Activated CD8-positive, alpha-beta T cell treated with anti-CD3 and anti-CD28 coated beads for 36 hours (primary cell): ENCODE measurements at regions not wholly inside any gene's neighbourhood (a gene's known extent, or its start where the extent isn't known, plus 50 kb on each side); places are given as distances from the start of the nearest gene placed in this dataset.

Experiments
- ATAC-seq: fragments of 200-7000 bp; cut with Tn5 transposase; one replicate; pipeline ENCODE4 v1.10.0; 2021; ENCODE audit warnings: mild to moderate bottlenecking, moderate library complexity
- CTCF ChIA-PET: fragments of 350-600 bp; sonication (Branson Sonifier 250); formaldehyde crosslinking; loops from one replicate; lab custom pipeline; 2021; ENCODE audit warnings: antibody characterized with exemption; lab: Charles Lee
- POLR2A ChIA-PET: fragments of 350-600 bp; sonication (Branson Sonifier 250); formaldehyde crosslinking; loops from one replicate; lab custom pipeline; 2021; ENCODE audit warnings: antibody characterized with exemption; lab: Charles Lee
- DNase-seq: peaks from one replicate; pipeline ENCODE4 v3.0.0-alpha.2; 2020
- H3K27ac Mint-ChIP-seq: one replicate; pipeline ENCODE4 v1.8.0; 2021; ENCODE audit warnings: mild to moderate bottlenecking, mixed read lengths
- H3K27me3 Mint-ChIP-seq: one replicate; pipeline ENCODE4 v1.8.0; 2021; ENCODE audit warnings: mixed read lengths
- H3K36me3 Mint-ChIP-seq: one replicate; pipeline ENCODE4 v1.8.0; 2021; ENCODE audit warnings: low read depth, mixed read lengths
- H3K4me1 Mint-ChIP-seq: one replicate; pipeline ENCODE4 v1.8.0; 2021; ENCODE audit warnings: low read depth, mixed read lengths
- H3K4me3 Mint-ChIP-seq: one replicate; pipeline ENCODE4 v1.8.0; 2021; ENCODE audit warnings: mild to moderate bottlenecking, moderate library complexity, mixed read lengths
- H3K9me3 Mint-ChIP-seq: one replicate; pipeline ENCODE4 v1.8.0; 2021; ENCODE audit warnings: mixed read lengths
- intact Hi-C: fragments of 100-400 bp; cut with micrococcal nuclease; formaldehyde crosslinking; loops from one replicate; pipeline ENCODE4 v1.10.0; 2022
- TF ChIP-seq, protein P1 (sequence below): fragments of 200-600 bp; IDR thresholded peaks from one replicate; pipeline ENCODE4 v1.8.0; 2022; ENCODE audit warnings: antibody characterized with exemption, mild to moderate bottlenecking

DNA sequence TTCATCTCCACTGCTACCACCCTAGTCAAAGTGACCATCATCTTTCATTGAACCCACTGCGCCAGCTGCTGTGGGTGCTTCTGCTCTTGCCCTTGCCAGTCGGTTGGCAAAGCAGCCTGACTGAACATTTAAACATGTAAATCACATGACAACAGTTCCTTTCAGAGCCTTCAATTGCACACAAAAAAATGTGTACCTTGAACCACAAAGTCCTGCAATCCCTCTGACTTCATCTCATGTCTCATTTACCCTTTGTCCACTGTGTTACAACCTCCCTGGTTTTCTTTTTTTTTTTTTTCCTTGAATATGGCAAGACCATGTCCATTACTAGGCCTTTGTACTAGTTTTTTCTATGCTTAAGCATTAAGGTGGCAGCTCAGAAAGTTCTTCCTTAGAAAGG lies 183.5 kb downstream of the GBA3 start:
- ChIA-PET CTCF (interaction anchor here (2.2 kb wide), 1 partner anchor 21 kb away, joined by 6 read pairs; no protein-coding TSS in a partner anchor), POLR2A (no interaction called here)
- intact Hi-C loops: no loop called here
- H3K4me3 Mint-ChIP-seq: no peak overlapping the region
- peaks cover 1% of the 10 kb centered on the region for H3K9me3 Mint-ChIP-seq
- no peaks in the 10 kb centered on the region for H3K27me3 Mint-ChIP-seq
- DNase-seq (no peak), ATAC-seq (no peak)
- TF ChIP-seq, protein P1, sequence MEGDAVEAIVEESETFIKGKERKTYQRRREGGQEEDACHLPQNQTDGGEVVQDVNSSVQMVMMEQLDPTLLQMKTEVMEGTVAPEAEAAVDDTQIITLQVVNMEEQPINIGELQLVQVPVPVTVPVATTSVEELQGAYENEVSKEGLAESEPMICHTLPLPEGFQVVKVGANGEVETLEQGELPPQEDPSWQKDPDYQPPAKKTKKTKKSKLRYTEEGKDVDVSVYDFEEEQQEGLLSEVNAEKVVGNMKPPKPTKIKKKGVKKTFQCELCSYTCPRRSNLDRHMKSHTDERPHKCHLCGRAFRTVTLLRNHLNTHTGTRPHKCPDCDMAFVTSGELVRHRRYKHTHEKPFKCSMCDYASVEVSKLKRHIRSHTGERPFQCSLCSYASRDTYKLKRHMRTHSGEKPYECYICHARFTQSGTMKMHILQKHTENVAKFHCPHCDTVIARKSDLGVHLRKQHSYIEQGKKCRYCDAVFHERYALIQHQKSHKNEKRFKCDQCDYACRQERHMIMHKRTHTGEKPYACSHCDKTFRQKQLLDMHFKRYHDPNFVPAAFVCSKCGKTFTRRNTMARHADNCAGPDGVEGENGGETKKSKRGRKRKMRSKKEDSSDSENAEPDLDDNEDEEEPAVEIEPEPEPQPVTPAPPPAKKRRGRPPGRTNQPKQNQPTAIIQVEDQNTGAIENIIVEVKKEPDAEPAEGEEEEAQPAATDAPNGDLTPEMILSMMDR: no peak
- no peaks in the 10 kb centered on the region for H3K36me3 Mint-ChIP-seq
- H3K27ac Mint-ChIP-seq: no peak overlapping the region
- H3K4me1 Mint-ChIP-seq: no peaks in the 10 kb centered on the region

- Mint-ChIP-seq H3K36me3 (no peaks in the 10 kb centered on the region), H3K4me1 (no peaks in the 10 kb centered on the region), H3K27ac (no peak overlapping the region), H3K9me3 (peaks cover 1% of the 10 kb centered on the region), H3K4me3 (no peak overlapping the region), H3K27me3 (no peaks in the 10 kb centered on the region)
- intact Hi-C loops: no loop called here
- TF ChIP-seq, protein P1: no peak
- DNase-seq: no peak
- ChIA-PET POLR2A (no interaction called here), CTCF (interaction anchor here (2.2 kb wide), 1 partner anchor 22 kb away, joined by 6 read pairs; no protein-coding TSS in a partner anchor)
- ATAC-seq: no peak
These were observed 183.0 kb downstream of the GBA3 start for GRCh38 chr4:22875587-22876257.

DNA sequence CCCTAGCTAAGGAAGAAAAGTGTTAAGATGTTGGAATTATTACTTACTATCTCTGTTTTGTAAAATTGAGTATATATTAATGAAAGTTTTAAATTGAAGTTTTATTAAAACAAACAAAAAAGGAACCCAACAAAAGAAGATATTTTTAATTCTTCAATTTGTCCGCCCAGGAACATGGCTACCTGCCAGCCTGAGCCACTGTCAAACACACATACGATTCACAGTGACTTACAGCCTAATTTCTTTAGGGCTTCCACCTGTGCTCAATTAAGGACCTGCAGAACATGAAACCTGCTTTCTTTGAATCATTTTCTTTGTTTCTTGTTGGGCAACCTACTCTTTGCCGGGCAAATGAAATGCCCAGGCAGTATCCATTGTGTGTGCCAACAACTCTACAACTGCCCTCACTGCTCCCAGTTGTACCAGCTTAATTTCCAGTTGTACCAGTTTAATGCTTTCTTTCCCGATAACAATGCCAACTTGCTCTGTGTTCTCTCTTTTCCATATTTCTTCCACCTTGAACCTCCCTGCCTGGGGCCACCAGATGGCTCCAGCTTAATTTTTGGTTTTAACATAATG lies 181.7 kb downstream of the GBA3 start:
- Mint-ChIP-seq H3K4me1 (no peaks in the 10 kb centered on the region), H3K27ac (no peak overlapping the region), H3K9me3 (no peaks in the 10 kb centered on the region), H3K4me3 (no peak overlapping the region), H3K27me3 (no peaks in the 10 kb centered on the region), H3K36me3 (no peaks in the 10 kb centered on the region)
- ChIA-PET CTCF (no interaction called here), POLR2A (interaction anchor here (0.6 kb wide), 1 partner anchor 39 kb away, joined by 3 read pairs; no protein-coding TSS in a partner anchor)
- TF ChIP-seq, protein P1: no peak
- intact Hi-C loops: no loop called here
- ATAC-seq (no peak), DNase-seq (no peak)

- TF ChIP-seq, protein P1: no peak
- no peak overlapping the region for H3K27ac Mint-ChIP-seq
- ATAC-seq (no peak), DNase-seq (no peak)
- POLR2A ChIA-PET: interaction anchor here (0.6 kb wide), 1 partner anchor 40 kb away, joined by 3 read pairs; no protein-coding TSS in a partner anchor
- CTCF ChIA-PET: no interaction called here
- no peaks in the 10 kb centered on the region for H3K36me3 Mint-ChIP-seq
- no peaks in the 10 kb centered on the region for H3K9me3 Mint-ChIP-seq
- no peak overlapping the region for H3K4me3 Mint-ChIP-seq
- no peaks in the 10 kb centered on the region for H3K4me1 Mint-ChIP-seq
- H3K27me3 Mint-ChIP-seq: no peaks in the 10 kb centered on the region
- intact Hi-C loops: no loop called here
These were observed 181.2 kb downstream of the GBA3 start for GRCh38 chr4:22873899-22874298.

- Mint-ChIP-seq H3K4me3 (no peak overlapping the region), H3K27me3 (no peaks in the 10 kb centered on the region), H3K27ac (no peak overlapping the region), H3K4me1 (no peaks in the 10 kb centered on the region), H3K9me3 (no peaks in the 10 kb centered on the region), H3K36me3 (no peaks in the 10 kb centered on the region)
- ATAC-seq: no peak
- TF ChIP-seq, protein P1: no peak
- ChIA-PET CTCF (no interaction called here), POLR2A (no interaction called here)
- intact Hi-C loops: no loop called here
- no peak for DNase-seq
These were observed 178.2 kb downstream of the GBA3 start for GRCh38 chr4:22870847-22871449.
